ENCODE measurements at regions not wholly inside any gene's neighbourhood (a gene's known extent, or its start where the extent isn't known, plus 50 kb on each side); places are given as distances from the start of the nearest gene placed in this dataset.

- in situ Hi-C loops (cut with MboI): no loop called here
- Histone ChIP-seq H3K9ac (ENCODE audit: insufficient read depth in 1 of 2, low read depth in 2 of 2, low read length in 2 of 2) (no peak overlapping the region), H4K20me1 (replicated peaks; ENCODE audit: control insufficient read depth, insufficient read depth, low read length) (no peaks in the 10 kb centered on the region), H3K4me2 (ENCODE audit: insufficient read depth, low read length) (no peak overlapping the region), H3K9me3 (replicated peaks; ENCODE audit: control insufficient read depth, insufficient read depth, low read depth, low read length) (no peaks in the 10 kb centered on the region), H3K27ac (ENCODE audit: extremely low read depth, low read depth, low read length) (no peak overlapping the region), H3K9me1 (ENCODE audit: control insufficient read depth, insufficient read depth, low read length) (no peaks in the 10 kb centered on the region), H3K79me2 (ENCODE audit: control insufficient read depth, insufficient read depth, low read length) (no peaks in the 10 kb centered on the region), H2AFZ (ENCODE audit: low read depth, low read length) (no peak overlapping the region), H3K27me3 (ENCODE audit: control insufficient read depth in 2 of 2, insufficient read depth in 2 of 2, low read length in 2 of 2) (no peaks in the 10 kb centered on the region), H3K4me3 (no peak overlapping the region), H3K4me1 (replicated peaks in 1 of 2; ENCODE audit: control insufficient read depth in 2 of 2, insufficient read depth in 2 of 2, low read length in 2 of 2) (no peaks in the 10 kb centered on the region), H3K36me3 (ENCODE audit: control insufficient read depth, insufficient read depth, low read length) (no peaks in the 10 kb centered on the region)
- no TSS peak for BruUV-seq (replicated peaks)
- ChIA-PET POLR2A (interaction anchor here (0.6 kb wide), 1 partner anchor 62 kb away, joined by 3 read pairs; no protein-coding TSS in a partner anchor), CTCF (ENCODE audit: low intra/inter-chr PET ratio) (no interaction called here)
- intact Hi-C loops (cut with micrococcal nuclease): no loop called here
- no peak for TF ChIP-seq ZNF354B (CRISPR knock-in tag; IDR thresholded peaks at IDR 0.05)
- TF ChIP-seq CREM (IDR thresholded peaks at IDR 0.05; ENCODE audit: low read depth): no peak
- TF ChIP-seq, protein P1, sequence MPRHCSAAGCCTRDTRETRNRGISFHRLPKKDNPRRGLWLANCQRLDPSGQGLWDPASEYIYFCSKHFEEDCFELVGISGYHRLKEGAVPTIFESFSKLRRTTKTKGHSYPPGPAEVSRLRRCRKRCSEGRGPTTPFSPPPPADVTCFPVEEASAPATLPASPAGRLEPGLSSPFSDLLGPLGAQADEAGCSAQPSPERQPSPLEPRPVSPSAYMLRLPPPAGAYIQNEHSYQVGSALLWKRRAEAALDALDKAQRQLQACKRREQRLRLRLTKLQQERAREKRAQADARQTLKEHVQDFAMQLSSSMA (CRISPR knock-in tag; IDR thresholded peaks at IDR 0.05): no peak
- no peak for TF ChIP-seq NR2C1 (IDR thresholded peaks at IDR 0.05)
- no peak for TF ChIP-seq NR2C1 (tag; IDR thresholded peaks at IDR 0.05)
- TF ChIP-seq ZNF217 (CRISPR knock-in tag; IDR thresholded peaks at IDR 0.05): no peak
- no peak for TF ChIP-seq TSC22D4 (tag; IDR thresholded peaks at IDR 0.05)
- TF ChIP-seq POLR2A (conservative IDR thresholded peaks at IDR 0.05): no peak
- no peak for TF ChIP-seq GATAD2A (IDR thresholded peaks at IDR 0.05)
- TF ChIP-seq FOXP1 (CRISPR knock-in tag; IDR thresholded peaks at IDR 0.05): no peak
- TF ChIP-seq, protein P2, sequence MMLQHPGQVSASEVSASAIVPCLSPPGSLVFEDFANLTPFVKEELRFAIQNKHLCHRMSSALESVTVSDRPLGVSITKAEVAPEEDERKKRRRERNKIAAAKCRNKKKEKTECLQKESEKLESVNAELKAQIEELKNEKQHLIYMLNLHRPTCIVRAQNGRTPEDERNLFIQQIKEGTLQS (IDR thresholded peaks at IDR 0.05): no peak
- TF ChIP-seq, protein P2 (CRISPR knock-in tag; conservative IDR thresholded peaks at IDR 0.05): no peak
- no peak for TF ChIP-seq DMBX1 (CRISPR knock-in tag; IDR thresholded peaks at IDR 0.05; ENCODE audit: borderline replicate concordance)
- no peak for TF ChIP-seq ZNF146 (CRISPR knock-in tag; IDR thresholded peaks at IDR 0.05; ENCODE audit: unreplicated experiment)
- TF ChIP-seq POLR2G (IDR thresholded peaks at IDR 0.05; ENCODE audit: low read depth, low read length): no peak
- TF ChIP-seq SNRNP70 (optimal IDR thresholded peaks at IDR 0.05; ENCODE audit: low read depth, low read length): no peak
- no peak for TF ChIP-seq TCF7L2 (IDR thresholded peaks at IDR 0.05; ENCODE audit: low read depth, low read length)
- TF ChIP-seq MXD1 (CRISPR knock-in tag; IDR thresholded peaks at IDR 0.05; ENCODE audit: borderline replicate concordance, poor library complexity, severe bottlenecking): no peak
- TF ChIP-seq ZBTB7A (IDR thresholded peaks at IDR 0.05; ENCODE audit: borderline replicate concordance, control insufficient read depth, low read depth, low read length): no peak
- 13% methylated on average over 3 of the region's 3 CpGs for WGBS (ENCODE audit: insufficient coverage, low coverage, missing lambda C conversion rate)
- no peak for FAIRE-seq
- ATAC-seq: no peak
- no peak for DNase-seq (ENCODE audit: extremely low read depth in 1 of 4, low spot score in 3 of 4)
Observed at GRCh38 chr12:63075376-63076060, 75.5 kb downstream of the AVPR1A start.

Data from K562 (cell line).